Transverse colon (tissue), 4 donors: ENCODE measurements at regions not wholly inside any gene's neighbourhood (a gene's known extent, or its start where the extent isn't known, plus 50 kb on each side); places are given as distances from the start of the nearest gene placed in this dataset.

Source experiments
- DNase-seq: peaks from one replicate; pipeline ENCODE4 v3.0.0-alpha.2; 2019
- H3K27ac ChIP-seq, 4 donors: fragments of 200-600 bp; sonication (generic); 2 replicates each; pipeline ENCODE4 v1.5.1; 2016 to 2018; ENCODE audit warnings: inconsistent platforms in 4 of 4
- H3K27me3 ChIP-seq: fragments of 200-600 bp; sonication (generic); 2 replicates; pipeline ENCODE4 v1.5.1; 2017; ENCODE audit warnings: inconsistent platforms
- H3K36me3 ChIP-seq, 4 donors: fragments of 200-600 bp; sonication (generic); 2 replicates each; pipeline ENCODE4 v1.5.1; 2017 to 2019; ENCODE audit warnings: inconsistent platforms in 4 of 4
- H3K4me1 ChIP-seq, 4 donors: fragments of 200-600 bp; sonication (generic); 2 replicates each; pipeline ENCODE4 v1.5.1; 2017 to 2020; ENCODE audit warnings: inconsistent platforms in 4 of 4
- H3K4me3 ChIP-seq, 4 donors: fragments of 200-600 bp; sonication (generic); 1 replicate in 1 of 4; 2 replicates in 3 of 4; pipeline versions ENCODE4 v1.5.1 to v1.6.1; 2017 to 2019; ENCODE audit warnings: inconsistent platforms in 4 of 4
- H3K9me3 ChIP-seq, 2 donors: fragments of 200-600 bp; sonication (generic); 2 replicates each; pipeline ENCODE4 v1.5.1; 2017 to 2019; ENCODE audit warnings: inconsistent platforms in 2 of 2
- CTCF ChIP-seq, 5 experiments: fragments of 200-600 bp in 3 of 5; fragments of 450-650 bp in 2 of 5; sonication (generic) in 3 of 5; IDR thresholded peaks; 1 replicate in 2 of 5; 2 replicates in 3 of 5; pipeline ENCODE4 v1.5.1; 2016 to 2017; ENCODE audit warnings: antibody characterized with exemption in 5 of 5, inconsistent platforms in 3 of 5, mild to moderate bottlenecking in 2 of 5, moderate library complexity in 1 of 5
- EP300 ChIP-seq: sonication (generic); formaldehyde crosslinking; IDR thresholded peaks from one replicate; pipeline ENCODE4 v1.6.1; 2017; ENCODE audit warnings: antibody characterized with exemption, low read depth
- POLR2A ChIP-seq: fragments of 450-650 bp; IDR thresholded peaks from one replicate; pipeline ENCODE4 v1.6.1; 2016; ENCODE audit warnings: antibody characterized with exemption, mild to moderate bottlenecking, moderate library complexity
- POLR2AphosphoS5 ChIP-seq, 3 donors: sonication (generic); formaldehyde crosslinking; IDR thresholded peaks; one replicate each; pipeline ENCODE4 v1.6.1; 2016; ENCODE audit warnings: antibody characterized with exemption in 3 of 3
- WGBS, 2 donors: methylation state at CpG; one replicate each; pipeline ENCODE4 v1.1.5; 2018; ENCODE audit warnings: low coverage in 1 of 2; 5-methylcytosine and 5-hydroxymethylcytosine counted together
- in situ Hi-C, 4 donors: fragments of 200-750 bp; cut with MboI; loops; one replicate each; pipeline versions ENCODE4 v1.15.0 to v1.15.1; 2017; ENCODE audit warnings: low sequenced_read_pairs in 3 of 4, low pct_ligation_motif_present in 1 of 4, low pct_unique_long_range_greater_than_20kb in 1 of 4
- intact Hi-C: fragments of 100-400 bp; cut with DNase I; formaldehyde crosslinking; loops from one replicate; pipeline ENCODE4 v1.15.1; 2023; ENCODE audit warnings: low total_unique reads

DNA sequence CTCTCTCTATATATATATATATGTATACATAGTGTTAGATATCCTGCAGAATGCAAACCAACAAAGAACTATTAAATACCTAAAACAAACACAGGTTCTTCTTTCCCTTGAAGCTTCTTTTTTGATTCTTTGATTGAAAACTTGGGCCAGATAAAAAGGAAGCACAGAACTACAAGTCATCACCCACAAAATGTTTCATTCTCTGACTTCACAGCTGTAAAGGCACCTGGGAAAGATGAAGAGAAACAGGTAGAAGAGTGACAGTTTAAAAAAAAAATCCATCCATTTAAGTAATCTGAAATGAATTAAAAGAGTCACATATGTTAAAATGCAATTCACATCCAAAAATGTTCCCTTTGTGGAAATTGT lies 90.7 kb upstream of the FNDC3A start:
- TF ChIP-seq POLR2AphosphoS5 (IDR thresholded peaks at IDR 0.05) (no peak), CTCF (IDR thresholded peaks at IDR 0.05) (no peak), POLR2A (no peak), EP300 (no peak)
- H3K4me3 ChIP-seq: no peak overlapping the region
- H3K27ac ChIP-seq: no peak overlapping the region
- in situ Hi-C loops (no loop called here), intact Hi-C loops (no loop called here)
- no peaks in the 10 kb centered on the region for H3K4me1 ChIP-seq
- no peaks in the 10 kb centered on the region for H3K9me3 ChIP-seq
- H3K27me3 ChIP-seq: no peaks in the 10 kb centered on the region
- no peak for DNase-seq
- no peaks in the 10 kb centered on the region for H3K36me3 ChIP-seq

- in situ Hi-C loops: no loop called here
- Histone ChIP-seq H3K4me1 (no peaks in the 10 kb centered on the region), H3K27me3 (no peaks in the 10 kb centered on the region), H3K36me3 (no peaks in the 10 kb centered on the region), H3K27ac (no peak overlapping the region), H3K9me3 (no peaks in the 10 kb centered on the region), H3K4me3 (no peak overlapping the region)
- WGBS, 2 donors: 86 to 94% methylated on average over 2 to 5 of the region's 5 CpGs
- no peak for TF ChIP-seq CTCF (IDR thresholded peaks at IDR 0.05)
- no peak for TF ChIP-seq POLR2A
- no peak for TF ChIP-seq EP300
- TF ChIP-seq POLR2AphosphoS5 (IDR thresholded peaks at IDR 0.05): no peak
- no peak for DNase-seq
- intact Hi-C loops: no loop called here
Measured at GRCh38 chr13:48888613-48889012, 87.1 kb upstream of the FNDC3A start.

DNA sequence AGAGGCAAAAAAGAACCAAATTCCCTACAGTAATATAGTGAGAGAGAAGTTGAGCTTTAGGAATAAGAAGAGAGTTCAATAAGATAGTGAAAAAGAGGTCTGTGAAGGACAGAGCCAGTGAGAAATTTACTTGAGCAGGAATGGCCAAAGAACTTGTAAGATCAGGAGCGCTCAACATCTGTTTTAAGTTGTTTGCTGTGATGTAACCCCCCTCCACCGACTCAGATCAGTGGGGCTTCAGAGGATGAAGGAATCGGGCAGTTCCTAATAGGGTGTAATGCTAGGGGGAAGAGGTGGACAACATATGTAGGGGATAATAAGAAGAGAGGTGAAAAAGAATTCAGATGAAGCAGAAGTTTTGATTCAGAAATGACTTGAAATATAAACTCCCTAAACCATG lies 85.3 kb upstream of the FNDC3A start:
- no peak for TF ChIP-seq CTCF (IDR thresholded peaks at IDR 0.05)
- TF ChIP-seq EP300: no peak
- TF ChIP-seq POLR2A: no peak
- TF ChIP-seq POLR2AphosphoS5 (IDR thresholded peaks at IDR 0.05): no peak
- no peak for DNase-seq
- H3K4me1 ChIP-seq: no peaks in the 10 kb centered on the region
- no peak overlapping the region for H3K4me3 ChIP-seq
- no peaks in the 10 kb centered on the region for H3K9me3 ChIP-seq
- no peaks in the 10 kb centered on the region for H3K36me3 ChIP-seq
- in situ Hi-C loops (no loop called here), intact Hi-C loops (no loop called here)
- H3K27me3 ChIP-seq: no peaks in the 10 kb centered on the region
- 69% methylated on average over 3 of the region's 3 CpGs for WGBS, 2 donors
- H3K27ac ChIP-seq: no peak overlapping the region

DNA sequence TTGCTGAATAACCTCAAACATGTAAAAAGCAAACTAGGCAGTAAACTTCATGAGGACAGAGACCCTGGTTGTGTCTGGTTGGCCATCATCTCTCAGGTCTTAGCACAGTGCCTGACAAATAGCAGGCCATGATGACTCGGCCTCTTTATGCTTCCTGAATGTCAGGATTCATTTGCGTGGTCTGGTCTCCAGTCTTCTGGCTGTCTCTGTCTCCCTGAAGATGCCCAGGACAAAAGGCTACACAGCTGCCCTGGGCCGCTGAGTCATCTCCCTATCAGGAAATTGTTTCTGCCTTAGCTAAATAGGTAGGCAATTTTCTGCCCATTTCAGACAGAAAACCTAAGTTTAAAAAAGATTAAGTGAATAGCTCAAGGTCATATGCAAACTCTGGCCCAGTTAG lies 84.1 kb upstream of the FNDC3A start:
- no peak for TF ChIP-seq EP300

GRCh38 chr13:48892053-48892687 lies 83.5 kb upstream of the FNDC3A start:
- intact Hi-C loops: no loop called here
- no peaks in the 10 kb centered on the region for H3K4me1 ChIP-seq
- H3K36me3 ChIP-seq: no peaks in the 10 kb centered on the region
- no peak for DNase-seq
- in situ Hi-C loops: no loop called here
- H3K9me3 ChIP-seq: no peaks in the 10 kb centered on the region
- H3K27me3 ChIP-seq: no peaks in the 10 kb centered on the region
- TF ChIP-seq POLR2A (no peak), POLR2AphosphoS5 (IDR thresholded peaks at IDR 0.05) (no peak), CTCF (IDR thresholded peaks at IDR 0.05) (no peak), EP300 (no peak)
- 45 to 72% methylated on average over 2 of the region's 2 CpGs for WGBS, 2 donors
- no peak overlapping the region for H3K4me3 ChIP-seq
- peak overlapping the region in 1 of 4 donors; percentile 3 for H3K27ac ChIP-seq

More for the DNA sequence above, 84.1 kb upstream of the FNDC3A start:
- H3K36me3 ChIP-seq: no peaks in the 10 kb centered on the region
- peak overlapping the region in 1 of 4 donors; percentile 3 for H3K27ac ChIP-seq
- in situ Hi-C loops (no loop called here), intact Hi-C loops (no loop called here)
- DNase-seq: no peak
- no peaks in the 10 kb centered on the region for H3K4me1 ChIP-seq
- no peak overlapping the region for H3K4me3 ChIP-seq
- no peaks in the 10 kb centered on the region for H3K9me3 ChIP-seq
- 65% methylated on average over 3 of the region's 3 CpGs; no CpG with 5 or more reads in 1 of the 2 donors for WGBS, 2 donors
- no peaks in the 10 kb centered on the region for H3K27me3 ChIP-seq
